ENCODE measurements at regions not wholly inside any gene's neighbourhood (a gene's known extent, or its start where the extent isn't known, plus 50 kb on each side); places are given as distances from the start of the nearest gene placed in this dataset.

DNA sequence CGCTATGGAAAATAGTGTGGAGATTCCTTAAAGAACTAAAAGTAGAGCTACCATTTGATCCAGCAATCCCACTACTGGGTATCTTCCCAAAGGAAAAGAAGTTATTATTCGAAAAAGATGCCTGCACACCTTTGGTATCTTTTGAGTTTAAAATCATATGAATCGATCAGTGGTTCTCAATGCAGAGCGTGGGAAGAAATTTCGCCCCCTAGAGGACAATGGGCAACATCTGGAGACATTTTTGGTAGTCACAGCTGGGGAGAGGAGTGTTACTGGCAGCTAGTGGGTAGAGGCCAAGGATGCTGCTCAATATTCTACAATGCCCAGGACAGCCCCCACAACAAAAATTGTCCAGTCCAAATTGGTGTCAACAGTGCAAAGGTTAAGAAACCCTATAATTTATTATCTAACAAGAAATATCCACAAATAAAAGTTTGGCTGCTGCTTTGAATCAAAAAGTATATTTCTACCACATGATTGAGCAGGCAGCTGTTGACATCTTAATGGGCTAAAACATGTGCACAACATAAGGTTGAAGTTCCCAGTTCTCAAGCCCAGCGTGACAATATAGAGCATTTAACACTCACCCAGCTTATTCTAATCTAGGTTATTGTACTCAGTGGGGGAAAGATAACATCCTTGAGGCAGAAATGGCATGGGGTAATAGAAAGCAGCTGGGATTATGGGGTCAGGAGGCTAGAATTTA lies 425.7 kb downstream of the LRATD1 start:
- DNase-seq (ENCODE audit: low read depth) (no peak), FAIRE-seq (no peak)
- no peak overlapping the region for H3K27ac Mint-ChIP-seq (ENCODE audit: unreplicated experiment)
- Histone ChIP-seq H3K27ac (ENCODE audit: low read depth, low read length) (no peak overlapping the region), H3K4me3 (ENCODE audit: insufficient read depth, low read depth, low read length) (no peak overlapping the region), H2AFZ (ENCODE audit: low read depth, low read length) (no peak overlapping the region), H3K4me2 (ENCODE audit: low read length) (no peak overlapping the region), H3K9me3 (ENCODE audit: insufficient read depth, low read depth, low read length) (no peaks in the 10 kb centered on the region), H3K79me2 (ENCODE audit: insufficient read depth, low read length) (no peaks in the 10 kb centered on the region), H4K20me1 (ENCODE audit: insufficient read depth, low read length) (no peaks in the 10 kb centered on the region), H3K27me3 (ENCODE audit: insufficient read depth, low read length) (no peaks in the 10 kb centered on the region), H3K9ac (ENCODE audit: low read length) (no peak overlapping the region), H3K36me3 (ENCODE audit: insufficient read depth, low read length) (no peaks in the 10 kb centered on the region), H3K4me1 (ENCODE audit: insufficient read depth, low read length) (no peaks in the 10 kb centered on the region)
- no peaks in the 10 kb centered on the region for H3K4me1 Mint-ChIP-seq (ENCODE audit: low read depth, unreplicated experiment)
- TF ChIP-seq, protein P1, sequence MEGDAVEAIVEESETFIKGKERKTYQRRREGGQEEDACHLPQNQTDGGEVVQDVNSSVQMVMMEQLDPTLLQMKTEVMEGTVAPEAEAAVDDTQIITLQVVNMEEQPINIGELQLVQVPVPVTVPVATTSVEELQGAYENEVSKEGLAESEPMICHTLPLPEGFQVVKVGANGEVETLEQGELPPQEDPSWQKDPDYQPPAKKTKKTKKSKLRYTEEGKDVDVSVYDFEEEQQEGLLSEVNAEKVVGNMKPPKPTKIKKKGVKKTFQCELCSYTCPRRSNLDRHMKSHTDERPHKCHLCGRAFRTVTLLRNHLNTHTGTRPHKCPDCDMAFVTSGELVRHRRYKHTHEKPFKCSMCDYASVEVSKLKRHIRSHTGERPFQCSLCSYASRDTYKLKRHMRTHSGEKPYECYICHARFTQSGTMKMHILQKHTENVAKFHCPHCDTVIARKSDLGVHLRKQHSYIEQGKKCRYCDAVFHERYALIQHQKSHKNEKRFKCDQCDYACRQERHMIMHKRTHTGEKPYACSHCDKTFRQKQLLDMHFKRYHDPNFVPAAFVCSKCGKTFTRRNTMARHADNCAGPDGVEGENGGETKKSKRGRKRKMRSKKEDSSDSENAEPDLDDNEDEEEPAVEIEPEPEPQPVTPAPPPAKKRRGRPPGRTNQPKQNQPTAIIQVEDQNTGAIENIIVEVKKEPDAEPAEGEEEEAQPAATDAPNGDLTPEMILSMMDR (IDR thresholded peaks at IDR 0.05; ENCODE audit: insufficient read depth, low read depth, low read length), result peak; percentile 19
- TF ChIP-seq EZH2 (IDR thresholded peaks at IDR 0.05; ENCODE audit: insufficient read depth, low read length), result no peak
- H3K4me3 Mint-ChIP-seq (ENCODE audit: unreplicated experiment), result no peak overlapping the region
- peaks cover 6% of the 10 kb centered on the region for H3K27me3 Mint-ChIP-seq (ENCODE audit: low read depth, unreplicated experiment)
- peaks cover 4% of the 10 kb centered on the region for H3K9me3 Mint-ChIP-seq (ENCODE audit: unreplicated experiment)
- H3K36me3 Mint-ChIP-seq (ENCODE audit: low read depth, unreplicated experiment), result no peaks in the 10 kb centered on the region

DNA sequence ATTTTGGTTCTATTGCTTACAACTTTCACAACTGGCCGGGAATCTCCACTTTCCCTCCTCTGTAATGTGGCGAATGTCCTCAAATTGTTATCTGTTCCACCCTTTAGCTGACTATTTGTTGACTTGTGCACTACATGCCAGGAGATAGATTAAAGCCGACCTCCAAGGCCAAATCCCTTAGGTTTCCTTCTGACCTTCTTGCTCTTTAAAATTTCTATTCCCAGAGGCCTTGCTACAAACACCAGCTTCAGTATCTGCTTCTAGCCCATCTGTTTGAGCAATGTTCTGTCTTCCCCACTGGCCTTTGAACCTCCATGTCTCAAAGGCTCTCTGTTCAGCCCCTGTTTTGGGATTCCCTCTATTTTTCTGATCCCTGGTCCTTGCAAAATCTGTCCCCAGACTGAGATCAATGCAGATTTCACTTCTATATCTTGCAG lies 426.2 kb downstream of the LRATD1 start:
- H3K4me2 ChIP-seq (ENCODE audit: low read length), result no peak overlapping the region
- no peak for FAIRE-seq
- H3K4me1 ChIP-seq (ENCODE audit: insufficient read depth, low read length), result no peaks in the 10 kb centered on the region

More for the DNA sequence above, 426.2 kb downstream of the LRATD1 start:
- no peaks in the 10 kb centered on the region for H3K27me3 ChIP-seq (ENCODE audit: insufficient read depth, low read length)
- DNase-seq (ENCODE audit: low read depth), result no peak
- Mint-ChIP-seq H3K27me3 (ENCODE audit: low read depth, unreplicated experiment) (peaks cover 8% of the 10 kb centered on the region), H3K27ac (ENCODE audit: unreplicated experiment) (no peak overlapping the region), H3K9me3 (ENCODE audit: unreplicated experiment) (peaks cover 4% of the 10 kb centered on the region), H3K4me3 (ENCODE audit: unreplicated experiment) (no peak overlapping the region), H3K36me3 (ENCODE audit: low read depth, unreplicated experiment) (no peaks in the 10 kb centered on the region), H3K4me1 (ENCODE audit: low read depth, unreplicated experiment) (no peaks in the 10 kb centered on the region)
- no peaks in the 10 kb centered on the region for H4K20me1 ChIP-seq (ENCODE audit: insufficient read depth, low read length)
- H3K27ac ChIP-seq (ENCODE audit: low read depth, low read length), result no peak overlapping the region
- H3K9me3 ChIP-seq (ENCODE audit: insufficient read depth, low read depth, low read length), result no peaks in the 10 kb centered on the region
- H3K4me3 ChIP-seq (ENCODE audit: insufficient read depth, low read depth, low read length), result no peak overlapping the region
- no peaks in the 10 kb centered on the region for H3K36me3 ChIP-seq (ENCODE audit: insufficient read depth, low read length)
- H2AFZ ChIP-seq (ENCODE audit: low read depth, low read length), result no peak overlapping the region
- TF ChIP-seq EZH2 (IDR thresholded peaks at IDR 0.05; ENCODE audit: insufficient read depth, low read length), result no peak
- TF ChIP-seq, protein P1 (IDR thresholded peaks at IDR 0.05; ENCODE audit: insufficient read depth, low read depth, low read length), result no peak
- H3K9ac ChIP-seq (ENCODE audit: low read length), result no peak overlapping the region
- no peaks in the 10 kb centered on the region for H3K79me2 ChIP-seq (ENCODE audit: insufficient read depth, low read length)
